ENCODE measurements at regions not wholly inside any gene's neighbourhood (a gene's known extent, or its start where the extent isn't known, plus 50 kb on each side); places are given as distances from the start of the nearest gene placed in this dataset.

DNA sequence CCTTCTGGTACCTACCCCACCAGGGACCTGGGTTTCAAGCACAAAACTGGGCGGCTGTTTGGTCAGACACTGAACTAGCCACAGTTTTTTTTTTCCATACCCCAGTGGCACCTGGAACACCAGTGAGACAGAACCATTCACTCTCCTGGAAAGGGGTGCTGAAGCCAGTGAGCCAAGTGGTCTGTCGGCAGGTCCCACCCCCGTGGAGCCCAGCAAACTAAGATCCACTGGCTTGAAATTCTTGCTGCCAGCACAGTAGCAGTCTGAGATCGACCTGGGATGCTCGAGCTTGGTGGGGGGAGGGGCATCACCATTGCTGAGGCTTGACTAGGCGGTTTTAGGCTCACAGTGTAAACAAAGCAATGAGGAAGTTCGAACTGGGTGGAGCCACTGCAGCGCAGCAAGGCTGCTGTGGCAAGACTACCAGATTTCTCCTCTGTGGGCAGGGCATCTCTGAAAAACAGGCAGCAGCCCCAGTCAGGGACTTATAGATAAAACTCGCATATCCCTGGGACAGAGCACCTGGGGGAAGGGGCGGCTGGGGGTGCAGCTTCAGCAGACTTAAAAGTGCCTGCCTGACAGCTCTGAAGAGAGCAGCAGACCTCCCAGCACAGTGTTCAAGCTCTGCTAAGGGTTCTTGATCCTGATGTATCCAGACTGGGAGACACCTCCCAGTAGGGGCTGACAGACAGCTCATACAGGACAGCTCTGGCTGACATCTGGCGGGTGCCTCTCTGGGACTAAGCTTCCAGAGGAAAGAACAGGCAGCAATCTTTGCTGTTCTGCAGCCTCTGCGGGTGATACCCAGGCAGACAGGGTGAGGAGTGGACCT lies 223.0 kb downstream of the COX18 start:
- Histone ChIP-seq H4K20me1 (ENCODE audit: control insufficient read depth, insufficient read depth, insufficient read length) (no peaks in the 10 kb centered on the region), H2AK5ac (ENCODE audit: insufficient read length, low read length) (no peak overlapping the region), H3K56ac (ENCODE audit: insufficient read length, low read depth, low read length) (no peak overlapping the region), H2BK15ac (ENCODE audit: low read depth, low read length) (no peak overlapping the region), H4K8ac (replicated peaks; ENCODE audit: insufficient read length, low read depth, low read length) (no peak overlapping the region), H3K14ac (ENCODE audit: insufficient read depth, low read length) (no peak overlapping the region), H2AFZ (ENCODE audit: low read length) (no peak overlapping the region), H3K79me1 (ENCODE audit: insufficient read depth, low read depth, low read length, poor library complexity, severe bottlenecking) (no peaks in the 10 kb centered on the region), H2BK5ac (ENCODE audit: insufficient read length, low read length) (no peak overlapping the region), H3T11ph (ENCODE audit: low read length) (no peak overlapping the region), H3K79me2 (ENCODE audit: insufficient read depth, low read length) (no peaks in the 10 kb centered on the region), H3K9ac (ENCODE audit: extremely low read depth, insufficient read length, low read length) (no peak overlapping the region), H2BK120ac (ENCODE audit: low read depth, low read length, poor library complexity, severe bottlenecking) (no peak overlapping the region), H2BK20ac (ENCODE audit: low read depth, low read length, poor library complexity, severe bottlenecking) (no peak overlapping the region), H3K18ac (ENCODE audit: insufficient read length, low read depth, low read length) (peak overlapping the region; percentile 44), H3K23me2 (ENCODE audit: insufficient read length, low read depth, low read length, poor library complexity, severe bottlenecking) (no peaks in the 10 kb centered on the region), H4K5ac (ENCODE audit: insufficient read length, low read depth, low read length) (peak overlapping the region; percentile 89), H3K27me3 (ENCODE audit: insufficient read depth, low read length) (no peaks in the 10 kb centered on the region), H3K23ac (ENCODE audit: insufficient read length, low read depth, low read length) (no peak overlapping the region), H3K4ac (ENCODE audit: low read depth, low read length) (no peak overlapping the region), H4K91ac (ENCODE audit: insufficient read length, low read depth, low read length) (no peak overlapping the region), H3K9me3 (ENCODE audit: control insufficient read depth, low read depth, low read length) (no peaks in the 10 kb centered on the region), H3K4me1 (ENCODE audit: insufficient read depth, low read length) (no peaks in the 10 kb centered on the region), H3K27ac (ENCODE audit: insufficient read length, low read depth, low read length) (no peak overlapping the region), H3K4me2 (ENCODE audit: insufficient read depth, insufficient read length, low read length) (no peak overlapping the region), H2BK12ac (ENCODE audit: insufficient read length, low read depth, low read length) (no peak overlapping the region)
- Mint-ChIP-seq H3K27ac (peak overlapping the region in 2 of 3 experiments; percentile 39 to 82; a peak in 3 of 7 replicates), H3K9me3 (peaks cover 19 to 22% of the 10 kb centered on the region in 2 experiments), H3K36me3 (ENCODE audit: insufficient read depth in 1 of 3, low read depth in 3 of 3) (peaks cover 0 to 23% (median 8%) of the 10 kb centered on the region in 3 experiments), H3K27me3 (ENCODE audit: low read depth) (peaks cover 4% of the 10 kb centered on the region; the same call in 1 of the 2 replicates), H3K4me1 (peaks cover 8 to 13% of the 10 kb centered on the region in 2 experiments), H3K4me3 (no peak overlapping the region; a peak in 1 of 5 replicates)
- peak; percentile 85 for DNase-seq
- no CpG with 5 or more reads among the region's 12 CpGs for WGBS (ENCODE audit: extremely low coverage, insufficient read length, low lambda C conversion rate)
- TF ChIP-seq, protein P1, sequence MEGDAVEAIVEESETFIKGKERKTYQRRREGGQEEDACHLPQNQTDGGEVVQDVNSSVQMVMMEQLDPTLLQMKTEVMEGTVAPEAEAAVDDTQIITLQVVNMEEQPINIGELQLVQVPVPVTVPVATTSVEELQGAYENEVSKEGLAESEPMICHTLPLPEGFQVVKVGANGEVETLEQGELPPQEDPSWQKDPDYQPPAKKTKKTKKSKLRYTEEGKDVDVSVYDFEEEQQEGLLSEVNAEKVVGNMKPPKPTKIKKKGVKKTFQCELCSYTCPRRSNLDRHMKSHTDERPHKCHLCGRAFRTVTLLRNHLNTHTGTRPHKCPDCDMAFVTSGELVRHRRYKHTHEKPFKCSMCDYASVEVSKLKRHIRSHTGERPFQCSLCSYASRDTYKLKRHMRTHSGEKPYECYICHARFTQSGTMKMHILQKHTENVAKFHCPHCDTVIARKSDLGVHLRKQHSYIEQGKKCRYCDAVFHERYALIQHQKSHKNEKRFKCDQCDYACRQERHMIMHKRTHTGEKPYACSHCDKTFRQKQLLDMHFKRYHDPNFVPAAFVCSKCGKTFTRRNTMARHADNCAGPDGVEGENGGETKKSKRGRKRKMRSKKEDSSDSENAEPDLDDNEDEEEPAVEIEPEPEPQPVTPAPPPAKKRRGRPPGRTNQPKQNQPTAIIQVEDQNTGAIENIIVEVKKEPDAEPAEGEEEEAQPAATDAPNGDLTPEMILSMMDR (conservative IDR thresholded peaks at IDR 0.05) = no peak

Data from H9 (cell line).